Sigmoid colon (tissue), 6 donors: ENCODE measurements at regions not wholly inside any gene's neighbourhood (a gene's known extent, or its start where the extent isn't known, plus 50 kb on each side); places are given as distances from the start of the nearest gene placed in this dataset.

ENCODE experiments used
- DNase-seq: peaks from one replicate; pipeline ENCODE4 v3.0.0-alpha.2; 2019
- H3K27ac ChIP-seq, 4 donors: fragments of 200-600 bp; sonication (generic); one replicate each; pipeline ENCODE4 v1.5.1; 2016 to 2019; ENCODE audit warnings: mild to moderate bottlenecking in 1 of 4
- H3K27me3 ChIP-seq, 3 donors: fragments of 200-600 bp; sonication (generic); one replicate each; pipeline ENCODE4 v1.5.1; 2019; ENCODE audit warnings: mild to moderate bottlenecking in 1 of 3
- H3K36me3 ChIP-seq, 4 donors: fragments of 200-600 bp; sonication (generic); one replicate each; pipeline ENCODE4 v1.5.1; 2016 to 2019
- H3K4me1 ChIP-seq, 4 donors: fragments of 200-600 bp; sonication (generic); one replicate each; pipeline ENCODE4 v1.5.1; 2017 to 2019
- H3K4me3 ChIP-seq, 4 donors: fragments of 200-600 bp; sonication (generic); one replicate each; pipeline ENCODE4 v1.5.1; 2017 to 2019; ENCODE audit warnings: mild to moderate bottlenecking in 2 of 4, moderate library complexity in 1 of 4
- H3K9me3 ChIP-seq, 4 donors: fragments of 200-600 bp in 3 of 4; sonication (generic) in 3 of 4; one replicate each; pipeline versions ENCODE4 v1.5.1 to v1.6.1; 2013 to 2019
- CTCF ChIP-seq, 4 experiments: fragments of 450-650 bp in 3 of 4; fragments of 200-600 bp in 1 of 4; IDR thresholded peaks; one replicate each; pipeline ENCODE4 v1.5.1; 2016 to 2019; ENCODE audit warnings: antibody characterized with exemption in 4 of 4, mild to moderate bottlenecking in 3 of 4, moderate library complexity in 2 of 4
- EP300 ChIP-seq, 4 donors: sonication (generic); formaldehyde crosslinking; IDR thresholded peaks; one replicate each; pipeline ENCODE4 v1.6.1; 2017; ENCODE audit warnings: antibody characterized with exemption in 4 of 4
- POLR2A ChIP-seq, 2 donors: fragments of 450-650 bp; IDR thresholded peaks; one replicate each; pipeline ENCODE4 v1.6.1; 2016; ENCODE audit warnings: antibody characterized with exemption in 2 of 2, mild to moderate bottlenecking in 2 of 2, moderate library complexity in 2 of 2
- POLR2AphosphoS5 ChIP-seq, 4 donors: sonication (generic); formaldehyde crosslinking; IDR thresholded peaks; one replicate each; pipeline ENCODE4 v1.6.1; 2017; ENCODE audit warnings: antibody characterized with exemption in 4 of 4
- WGBS, 2 donors: extraction: QIAGEN DNeasy Blood & Tissue Kit; methylation state at CpG; one replicate each; pipeline ENCODE4 v1.1.7; 2013; 5-methylcytosine and 5-hydroxymethylcytosine counted together
- intact Hi-C: fragments of 100-400 bp; cut with DNase I; formaldehyde crosslinking; loops from one replicate; pipeline ENCODE4 v1.15.1; 2023
- small RNA-seq, 3 donors: library from RNA; depleted of rRNA; stranded (forward); fragments of <200 nt; gene quantifications; one replicate each; pipeline ENCODE3, GENCODE V24; 2016
- donor health status: healthy with polysubstance abuse.
- donor health status: healthy.

GRCh38 chr7:39898867-39899266, 51.2 kb upstream of the CDK13 start:
- Histone ChIP-seq H3K4me1 (no peaks in the 10 kb centered on the region), H3K27ac (no peak overlapping the region), H3K36me3 (no peaks in the 10 kb centered on the region), H3K9me3 (no peaks in the 10 kb centered on the region), H3K27me3 (no peaks in the 10 kb centered on the region), H3K4me3 (no peak overlapping the region)
- 35 to 38% methylated on average over 2 of the region's 2 CpGs for WGBS, 2 donors
- no peak for DNase-seq
- intact Hi-C loops, result loop anchor here (5.0 kb wide), 2 partner anchors 53 to 233 kb away; partner anchors contain the start of genes CDK13 and MPLKIP
- no peak for TF ChIP-seq CTCF (IDR thresholded peaks at IDR 0.05)
- TF ChIP-seq POLR2A (IDR thresholded peaks at IDR 0.05), result no peak
- no peak for TF ChIP-seq EP300 (IDR thresholded peaks at IDR 0.05)
- TF ChIP-seq POLR2AphosphoS5 (IDR thresholded peaks at IDR 0.05), result no peak

Small RNA genes lying in the stretch of these regions (small RNA-seq; reads per million reads assigned to genes)
- gene RN7SL496P (0 reads per million in 3 donors), gene RNU6-719P (0 reads per million in 3 donors)
